G401 (cell line): ENCODE measurements at regions not wholly inside any gene's neighbourhood (a gene's known extent, or its start where the extent isn't known, plus 50 kb on each side); places are given as distances from the start of the nearest gene placed in this dataset.
"Not testable (repeated sequence)": the region's sequence is repeated elsewhere in the genome, so short reads cannot be mapped to it uniquely, and the experiment has no call there.

ENCODE experiments used
- DNase-seq: peaks from one replicate; pipeline ENCODE4 v3.0.0-alpha.2; 2015; ENCODE audit warnings: low spot score
- in situ Hi-C: cut with HindIII; loops from 2 replicates; pipeline ENCODE4 v1.10.0; 2016; ENCODE audit warnings: low sequenced_read_pairs, mixed read lengths

- in situ Hi-C loops: no loop called here
- no peak for DNase-seq
These were observed 90.7 kb upstream of the F13A1 start for GRCh38 chr6:6411115-6411514.

- in situ Hi-C loops: no loop called here
- no peak for DNase-seq
These were observed 91.8 kb upstream of the F13A1 start for GRCh38 chr6:6412221-6412620.

GRCh38 chr6:6412700-6413099 is 92.2 kb upstream of the F13A1 start:
- DNase-seq: no peak
- in situ Hi-C loops: no loop called here

GRCh38 chr6:6414931-6415330 is 94.5 kb upstream of the F13A1 start:
- in situ Hi-C loops: no loop called here
- DNase-seq: no peak

GRCh38 chr6:6417475-6417874 is 97.0 kb upstream of the F13A1 start:
- in situ Hi-C loops: no loop called here
- no peak for DNase-seq

- DNase-seq: no peak
- in situ Hi-C loops: no loop called here
These were observed 98.0 kb upstream of the F13A1 start for GRCh38 chr6:6418421-6418820.

GRCh38 chr6:6420107-6420506 is 99.6 kb upstream of the F13A1 start:
- in situ Hi-C loops: no loop called here
- no peak for DNase-seq

- in situ Hi-C loops: no loop called here
- no peak for DNase-seq
These were observed 113.7 kb upstream of the F13A1 start for GRCh38 chr6:6434151-6434550.

GRCh38 chr6:6434723-6435122 is 114.3 kb upstream of the F13A1 start:
- in situ Hi-C loops: no loop called here
- no peak for DNase-seq

GRCh38 chr6:6436366-6436765 is 115.9 kb upstream of the F13A1 start:
- in situ Hi-C loops: no loop called here
- no peak for DNase-seq

- in situ Hi-C loops: no loop called here
- DNase-seq: no peak
These were observed 116.5 kb upstream of the F13A1 start for GRCh38 chr6:6436946-6437345.

GRCh38 chr6:6438286-6438685 is 117.8 kb upstream of the F13A1 start:
- in situ Hi-C loops: no loop called here
- DNase-seq: no peak

GRCh38 chr6:6439778-6440177 is 119.3 kb upstream of the F13A1 start:
- in situ Hi-C loops: no loop called here
- DNase-seq: peak; percentile 4

- in situ Hi-C loops: no loop called here
These were observed 131.5 kb upstream of the F13A1 start for GRCh38 chr6:6452002-6452401.

GRCh38 chr6:6453186-6453585 is 132.7 kb upstream of the F13A1 start:
- no peak for DNase-seq
- in situ Hi-C loops: no loop called here

More at GRCh38 chr6:6452002-6452401, 131.5 kb upstream of the F13A1 start:
- no peak for DNase-seq

- DNase-seq: no peak
- in situ Hi-C loops: no loop called here
These were observed 133.2 kb upstream of the LY86 start for GRCh38 chr6:6455272-6455671.

GRCh38 chr6:6458172-6458571 is 130.3 kb upstream of the LY86 start:
- in situ Hi-C loops: no loop called here

GRCh38 chr6:6459963-6460362 is 128.6 kb upstream of the LY86 start:
- in situ Hi-C loops, DNase-seq: not testable (repeated sequence)

More at GRCh38 chr6:6458172-6458571, 130.3 kb upstream of the LY86 start:
- DNase-seq: no peak

GRCh38 chr6:6460416-6460815 is 128.1 kb upstream of the LY86 start:
- in situ Hi-C loops: no loop called here
- no peak for DNase-seq

- in situ Hi-C loops: no loop called here
- no peak for DNase-seq
These were observed 127.4 kb upstream of the LY86 start for GRCh38 chr6:6461138-6461537.

- in situ Hi-C loops: no loop called here
- no peak for DNase-seq
These were observed 121.4 kb upstream of the LY86 start for GRCh38 chr6:6466967-6467761.
